Femur (tissue), 1 donor: ENCODE measurements at regions not wholly inside any gene's neighbourhood (a gene's known extent, or its start where the extent isn't known, plus 50 kb on each side); places are given as distances from the start of the nearest gene placed in this dataset.
"Not testable (repeated sequence)": the region's sequence is repeated elsewhere in the genome, so short reads cannot be mapped to it uniquely, and the experiment has no call there.

Experiments used
- DNase-seq: peaks from one replicate; pipeline ENCODE4 v3.0.0-alpha.2; 2017

DNA sequence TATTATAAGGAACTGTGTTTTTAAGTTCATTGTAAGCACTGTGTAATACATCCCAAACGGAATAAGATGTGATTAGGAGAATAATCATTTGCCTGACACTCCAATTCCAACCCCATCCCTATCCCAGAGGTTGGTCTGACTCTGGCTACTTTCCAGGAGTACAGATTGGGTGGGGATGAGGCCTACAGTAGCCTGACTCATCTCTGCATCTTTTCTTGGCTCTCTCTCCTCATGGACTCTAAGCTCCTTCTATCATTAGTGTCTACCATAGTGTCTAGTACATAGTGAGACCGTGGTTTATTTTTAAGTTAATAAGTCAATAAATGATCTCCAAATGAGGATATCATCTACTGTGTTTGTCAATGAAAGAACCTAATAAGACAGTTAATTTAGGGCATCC is 92.2 kb upstream of the CNKSR3 start:
- DNase-seq: no peak

DNA sequence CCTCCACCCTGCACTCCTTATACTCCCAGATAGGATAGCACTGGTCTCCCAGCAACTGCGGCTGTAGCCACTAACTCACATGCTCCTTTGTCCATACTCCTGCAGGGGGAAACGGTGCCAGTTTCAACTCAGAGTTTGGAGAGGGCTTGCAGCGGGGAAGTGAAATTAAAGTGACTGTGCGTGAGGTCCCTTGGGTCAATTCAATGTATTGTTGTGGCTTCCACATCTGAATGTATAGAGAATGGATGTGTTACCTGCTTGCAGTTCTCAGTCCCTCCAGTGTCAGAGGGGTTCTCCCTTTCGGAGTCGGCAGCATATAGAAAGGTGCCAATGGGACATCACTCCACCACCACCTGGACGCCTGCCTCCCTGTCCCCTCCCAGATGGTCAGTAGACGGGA is 93.6 kb upstream of the CNKSR3 start:
- no peak for DNase-seq

DNA sequence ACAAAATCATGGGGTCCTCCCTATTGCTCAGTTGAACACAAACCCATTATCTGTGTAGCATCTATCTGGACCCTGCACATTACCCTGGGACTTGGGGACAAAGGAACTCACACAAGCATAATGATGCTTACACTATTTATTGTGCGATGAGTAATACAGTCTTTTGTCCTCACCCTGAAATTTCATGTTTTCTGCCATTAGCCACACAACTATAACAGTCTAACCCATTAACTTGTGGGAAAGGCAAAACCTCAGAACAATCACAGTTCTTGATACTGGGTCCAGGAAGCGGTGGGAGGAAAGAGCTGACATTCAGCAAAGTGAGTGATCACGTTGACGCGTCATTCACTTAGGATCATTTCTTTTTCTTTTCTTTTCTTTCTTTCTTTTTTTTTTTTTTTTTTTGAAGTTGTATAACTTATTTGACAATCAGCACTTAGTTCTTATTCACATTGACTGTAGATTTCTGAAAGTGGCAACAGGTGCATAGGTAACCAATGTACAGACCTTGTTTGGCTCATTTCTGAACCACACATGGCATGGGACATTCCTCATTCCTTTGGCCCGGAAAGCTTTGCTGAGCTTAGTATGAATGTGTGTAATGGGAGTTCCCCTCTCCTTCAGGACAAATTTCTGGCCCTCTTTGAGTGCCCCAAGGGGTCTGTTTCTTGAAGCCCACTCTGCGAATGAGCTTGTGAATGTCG is 94.8 kb upstream of the CNKSR3 start:
- no peak for DNase-seq

DNA sequence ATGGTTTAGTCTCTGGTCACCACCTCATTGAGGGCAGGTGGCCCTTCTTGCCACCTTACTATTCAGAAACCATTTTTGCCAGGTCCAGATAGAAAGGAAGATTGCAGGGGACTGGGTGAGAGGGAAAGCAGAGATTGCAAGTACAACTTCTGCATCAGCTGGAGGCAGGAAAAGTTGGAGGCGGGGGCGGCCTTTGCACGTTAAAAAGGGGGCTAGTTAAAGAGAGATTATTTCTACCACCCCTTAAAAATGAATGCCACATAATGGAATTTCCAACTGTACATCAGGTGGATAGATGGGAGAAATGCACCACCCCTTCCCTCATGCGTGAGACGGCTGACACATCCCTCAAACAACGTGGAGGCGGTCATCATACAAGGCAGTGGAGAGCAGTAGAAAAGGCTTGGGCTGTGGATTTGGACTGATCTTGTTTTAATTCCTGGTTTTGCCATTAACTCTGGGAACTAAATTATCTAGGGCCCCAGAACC is 95.4 kb upstream of the CNKSR3 start:
- no peak for DNase-seq

DNA sequence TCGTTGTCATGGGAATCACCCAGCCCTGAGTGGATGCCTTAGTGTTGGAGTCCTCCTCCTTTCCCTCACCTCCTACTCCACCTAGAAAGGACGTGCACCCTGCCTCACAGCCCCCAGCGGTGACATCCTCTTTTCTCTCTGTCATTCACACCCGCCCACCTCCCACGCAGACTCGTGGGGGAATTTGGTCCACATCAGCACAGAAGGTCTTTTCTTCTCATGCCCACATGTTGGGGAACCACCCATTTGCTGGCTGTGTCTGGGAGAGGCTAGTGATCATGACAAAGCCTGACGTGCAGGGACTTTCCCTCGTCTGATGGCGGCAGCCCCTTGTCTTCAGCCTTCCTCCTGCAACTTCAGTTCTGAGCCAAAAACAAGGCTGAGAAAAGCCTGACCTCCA is 96.0 kb upstream of the CNKSR3 start:
- DNase-seq: no peak

DNA sequence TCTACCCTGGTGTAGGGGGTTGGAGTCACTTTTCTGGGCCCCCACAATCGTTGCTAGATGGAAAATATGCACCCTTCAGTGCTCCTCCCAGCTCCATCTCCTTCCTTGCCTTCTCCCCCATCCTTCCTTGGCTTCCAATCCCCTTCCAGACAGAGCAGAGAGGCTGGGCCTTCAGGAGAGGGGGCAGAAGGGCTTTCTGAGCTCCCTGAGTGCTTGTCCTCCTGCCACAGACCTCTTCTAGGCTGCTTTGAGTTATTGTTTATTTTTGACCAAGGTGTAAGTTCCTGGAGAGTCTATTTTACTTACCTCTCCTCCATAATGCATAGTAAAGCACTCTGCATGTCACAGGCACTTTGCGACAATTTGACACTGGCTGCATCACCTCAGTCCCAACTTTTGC is 96.4 kb upstream of the CNKSR3 start:
- no peak for DNase-seq

DNA sequence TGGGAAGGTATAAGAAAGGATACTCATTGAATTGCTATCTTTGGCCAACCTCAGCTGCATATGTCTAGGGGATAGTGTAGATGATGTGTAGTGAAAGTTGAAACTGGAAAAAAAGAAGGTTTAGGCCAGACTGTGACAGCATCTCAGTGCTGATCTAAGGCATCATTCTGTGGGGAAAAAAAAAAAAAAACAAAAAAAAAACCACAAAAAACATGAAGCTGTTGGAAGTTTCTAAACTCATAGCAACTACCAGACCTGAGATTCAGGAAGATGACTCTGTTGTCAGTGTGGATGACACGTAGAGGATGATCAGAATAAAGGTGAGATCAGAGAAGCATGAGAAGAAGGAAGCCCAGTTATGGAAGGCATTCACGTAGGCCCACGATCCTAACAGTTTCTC is 100.8 kb upstream of the CNKSR3 start:
- DNase-seq: no peak

DNA sequence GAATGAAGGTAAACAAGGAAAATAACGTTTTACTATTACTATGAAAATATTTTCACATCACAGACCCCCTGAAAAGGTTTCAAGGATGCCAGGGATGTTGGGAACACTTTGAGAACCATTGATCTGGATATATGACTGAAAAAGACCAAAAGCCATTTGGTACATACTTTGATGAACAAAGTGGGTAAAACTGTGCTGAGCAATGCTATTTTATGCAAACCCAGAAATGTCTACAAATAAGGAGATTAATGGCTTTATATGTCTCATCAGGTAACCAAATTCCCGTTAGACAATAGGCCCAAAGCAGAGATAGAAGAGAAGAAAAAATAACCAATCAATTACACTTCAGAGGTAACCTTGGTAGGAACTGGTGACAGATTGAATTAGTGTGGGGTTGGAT is 101.4 kb upstream of the CNKSR3 start:
- no peak for DNase-seq

DNA sequence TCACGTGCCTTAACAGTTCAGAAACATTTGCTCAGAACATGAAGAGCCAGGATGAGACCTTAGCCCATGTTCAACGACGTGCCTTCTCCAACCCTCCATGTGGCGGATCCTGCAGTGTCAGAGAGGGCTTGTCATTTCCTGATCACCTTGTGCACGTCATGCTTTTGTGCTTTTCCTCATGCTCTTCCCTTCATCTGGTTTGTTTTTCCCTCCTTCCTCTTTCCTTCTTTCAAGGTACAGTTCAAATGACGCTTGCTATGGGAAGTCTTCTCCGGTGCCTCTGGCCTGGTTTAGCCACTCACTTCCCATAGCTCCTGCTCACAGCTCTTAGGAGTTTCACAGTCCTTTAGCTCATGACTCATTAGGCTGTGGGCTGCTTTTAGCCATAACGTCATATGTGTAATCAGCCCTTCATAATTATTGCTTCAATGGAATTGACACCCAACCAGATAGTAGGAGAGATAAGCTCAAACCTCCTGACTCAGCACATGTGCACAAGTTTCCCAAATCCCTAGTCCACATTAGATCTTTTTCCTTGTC is 102.7 kb upstream of the CNKSR3 start:
- no peak for DNase-seq

DNA sequence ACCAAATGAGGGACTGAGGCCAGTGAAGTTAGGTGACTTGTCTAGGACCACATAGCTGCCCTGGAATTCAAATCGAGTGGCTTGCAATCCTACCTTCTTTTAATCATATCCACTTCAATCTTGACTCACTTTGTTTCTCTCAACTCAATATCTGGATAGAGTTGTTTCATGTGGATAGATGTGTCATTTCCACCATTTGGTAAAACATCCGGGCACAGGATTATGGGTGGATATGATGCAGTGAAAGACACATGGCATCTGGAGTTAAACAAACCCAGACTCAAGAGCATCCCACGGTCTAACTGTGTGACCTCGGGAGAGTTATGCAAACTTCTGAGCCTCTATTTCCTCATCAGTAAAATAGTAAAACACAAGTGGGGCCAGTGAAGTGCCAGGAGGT is 103.6 kb upstream of the CNKSR3 start:
- DNase-seq: no peak

DNA sequence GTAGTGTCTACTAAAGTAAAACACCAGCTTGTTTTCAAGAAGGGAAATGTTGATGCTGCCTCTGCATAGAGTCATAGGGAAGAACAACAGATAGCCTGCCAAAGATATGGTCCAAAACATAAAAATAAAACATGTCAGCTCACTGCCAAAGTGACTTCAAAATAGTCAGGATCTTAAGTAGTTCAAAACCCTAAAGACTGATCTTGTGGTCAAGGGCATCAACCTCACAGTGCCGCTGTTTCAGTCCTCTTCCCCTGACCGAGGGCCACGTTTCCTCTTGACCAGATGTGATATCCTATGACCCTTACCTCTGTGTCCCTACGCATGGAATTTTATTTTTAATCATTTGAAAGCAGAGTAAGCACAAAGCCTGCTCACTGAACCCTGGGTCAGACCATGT is 104.2 kb upstream of the CNKSR3 start:
- no peak for DNase-seq

DNA sequence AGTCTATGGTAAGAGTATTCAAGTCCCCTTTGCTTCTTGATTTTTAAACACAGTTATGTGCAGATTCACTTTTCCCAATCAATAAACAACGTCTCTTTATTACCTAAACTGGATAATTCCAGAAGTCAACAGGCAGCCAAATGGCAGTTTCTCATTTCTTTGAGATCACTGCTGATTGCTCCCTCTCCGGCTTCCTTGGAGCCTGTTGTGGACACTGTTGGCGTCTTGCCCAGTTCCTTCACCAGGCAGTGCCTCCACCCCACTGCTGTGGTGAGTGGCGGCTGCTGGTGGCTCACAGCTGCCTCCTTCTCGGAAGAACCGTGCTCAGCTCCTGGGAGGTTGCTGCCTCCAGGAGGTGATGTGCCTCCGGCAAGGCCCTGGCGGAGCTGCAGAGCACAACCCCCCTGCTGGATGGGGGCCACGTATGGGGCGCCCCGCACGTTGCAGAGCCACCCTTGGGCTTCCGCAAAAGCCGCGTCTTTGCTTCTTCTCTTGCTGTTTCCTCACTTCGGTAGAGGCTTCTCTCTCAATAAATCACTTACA is 105.1 kb upstream of the CNKSR3 start:
- peak; percentile 81 for DNase-seq

DNA sequence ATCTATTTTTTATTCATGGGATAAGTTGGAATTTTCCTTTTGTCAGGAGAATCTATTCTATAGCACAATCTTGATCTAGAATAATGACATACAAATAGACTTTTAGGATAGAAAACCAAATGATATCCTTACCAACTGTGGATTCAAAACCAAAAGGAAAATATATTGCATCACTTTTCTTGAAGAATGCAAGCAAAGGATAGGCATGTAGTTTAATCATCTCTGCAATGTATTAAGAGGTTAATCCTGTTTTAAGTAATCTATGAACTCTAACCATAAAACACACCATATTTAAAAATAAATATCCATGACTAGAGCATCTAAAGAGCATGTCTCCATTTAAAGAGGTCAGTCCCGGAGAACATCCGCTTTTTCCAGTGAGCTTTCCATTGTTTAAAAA is 106.7 kb upstream of the CNKSR3 start:
- no peak for DNase-seq

DNA sequence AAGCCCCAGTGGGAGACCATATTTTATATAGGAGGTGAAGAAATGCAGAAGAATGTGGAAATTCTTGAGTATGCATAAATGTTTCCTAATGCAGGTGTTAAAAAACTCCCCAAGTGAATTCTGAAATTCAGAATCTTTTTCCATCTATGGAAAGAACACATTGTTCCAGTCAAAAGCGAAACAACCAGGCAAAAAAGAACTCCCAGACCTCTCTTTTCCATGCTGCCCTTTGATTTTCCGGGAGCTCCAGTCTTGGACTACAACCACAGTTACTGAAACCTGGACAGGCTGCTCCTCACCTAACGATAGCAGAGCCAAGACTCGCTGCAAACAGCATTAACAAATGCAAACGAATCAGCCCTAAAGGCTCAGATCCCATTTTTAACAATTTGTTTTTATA is 108.7 kb upstream of the CNKSR3 start:
- peak; percentile 62 for DNase-seq

DNA sequence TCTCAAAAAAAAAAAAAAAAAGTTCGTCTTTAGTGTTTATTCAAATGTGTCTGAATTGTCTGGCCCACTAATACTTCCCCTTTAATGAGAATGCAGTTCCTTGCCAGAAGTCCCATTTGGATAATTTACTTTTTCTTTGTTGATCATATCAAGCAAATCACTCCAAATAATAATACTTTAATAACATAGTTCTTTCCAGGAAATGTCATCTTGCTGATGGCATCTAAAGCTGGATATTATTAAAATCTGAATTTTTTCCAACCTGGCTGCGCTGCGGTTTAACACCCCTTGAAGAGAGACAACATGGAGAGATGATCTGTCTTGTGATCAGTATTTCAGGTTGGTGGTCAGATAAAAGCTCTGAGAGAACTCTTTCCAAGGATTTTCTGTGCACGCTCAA is 111.2 kb upstream of the CNKSR3 start:
- DNase-seq: no peak

DNA sequence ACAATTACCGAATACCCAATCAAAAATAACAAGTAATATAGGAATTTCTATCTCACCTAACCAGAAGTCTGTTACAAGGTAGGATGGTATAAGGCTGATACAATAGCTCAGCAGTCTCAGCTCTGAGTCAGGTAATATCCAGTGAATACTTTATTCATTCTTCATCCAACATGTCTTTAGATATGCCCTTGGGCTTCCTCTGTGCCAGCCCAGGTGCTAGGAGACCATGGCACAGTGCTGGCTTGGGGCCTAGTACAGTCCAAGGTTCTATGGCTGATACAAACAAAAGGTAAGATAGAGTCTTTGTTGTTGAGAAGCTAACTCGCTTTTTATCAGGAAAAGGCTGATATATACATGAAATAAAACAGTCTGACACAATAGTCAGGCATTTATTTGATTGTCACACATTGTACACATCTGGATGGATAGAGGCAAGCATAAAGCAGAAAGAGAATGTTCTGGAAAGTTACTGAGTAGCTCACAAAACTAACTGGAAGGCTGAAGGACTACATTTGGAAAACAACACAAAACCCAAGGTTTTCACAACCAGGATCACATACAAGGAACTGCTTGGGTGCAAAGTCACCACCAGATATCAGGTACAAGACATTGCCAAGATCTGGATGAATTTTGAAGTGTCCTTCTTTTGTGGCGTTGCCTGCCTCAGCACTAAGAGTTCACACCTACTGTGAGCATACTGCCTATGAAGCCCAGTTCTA is 110.4 kb upstream of the SCAF8 start:
- no peak for DNase-seq

DNA sequence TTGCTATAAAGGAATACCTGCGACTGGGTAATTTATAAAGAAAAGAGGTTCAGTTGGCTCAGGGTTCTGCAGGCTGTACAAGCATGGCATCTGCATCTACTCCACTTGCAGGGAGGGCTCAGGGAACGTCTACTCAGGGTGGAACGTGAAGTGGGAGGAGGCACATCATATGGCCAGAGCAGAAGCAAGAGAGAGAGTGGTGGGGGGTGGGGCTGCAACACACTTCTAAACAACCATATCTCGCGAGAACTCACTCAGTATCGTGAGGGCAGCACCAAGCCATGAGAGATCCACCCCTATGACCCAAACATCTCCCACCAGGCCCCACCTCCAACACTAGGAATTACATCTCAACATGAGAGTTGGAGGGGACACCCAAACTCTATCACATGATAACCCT is 109.8 kb upstream of the SCAF8 start:
- DNase-seq: no peak

DNA sequence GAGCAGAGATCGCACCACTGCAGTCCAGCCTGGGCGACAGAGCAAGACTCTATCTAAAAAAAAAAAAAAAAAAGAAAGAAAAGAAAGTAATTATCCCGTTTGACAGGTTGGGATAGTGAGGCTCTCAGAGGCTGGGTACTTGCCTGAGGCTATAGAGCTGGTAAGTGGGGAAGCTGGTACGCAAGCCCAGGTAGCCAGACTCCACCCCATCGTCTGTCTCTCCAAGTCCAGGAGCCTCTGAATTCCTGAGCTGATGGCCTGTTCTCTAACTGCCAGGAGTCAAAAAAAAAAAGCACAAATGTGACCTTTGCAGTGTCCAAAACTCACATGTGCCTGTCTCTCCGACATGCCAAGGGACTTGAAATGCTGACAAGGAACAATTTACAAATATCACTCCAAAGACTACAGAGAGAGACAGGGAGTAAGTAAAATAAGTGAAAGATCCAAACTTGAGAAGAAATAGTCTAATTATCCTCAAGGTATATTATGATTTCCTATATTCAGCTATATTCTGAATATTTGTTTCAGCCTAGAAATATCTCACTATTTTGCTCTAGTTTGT is 109.1 kb upstream of the SCAF8 start:
- DNase-seq: no peak

DNA sequence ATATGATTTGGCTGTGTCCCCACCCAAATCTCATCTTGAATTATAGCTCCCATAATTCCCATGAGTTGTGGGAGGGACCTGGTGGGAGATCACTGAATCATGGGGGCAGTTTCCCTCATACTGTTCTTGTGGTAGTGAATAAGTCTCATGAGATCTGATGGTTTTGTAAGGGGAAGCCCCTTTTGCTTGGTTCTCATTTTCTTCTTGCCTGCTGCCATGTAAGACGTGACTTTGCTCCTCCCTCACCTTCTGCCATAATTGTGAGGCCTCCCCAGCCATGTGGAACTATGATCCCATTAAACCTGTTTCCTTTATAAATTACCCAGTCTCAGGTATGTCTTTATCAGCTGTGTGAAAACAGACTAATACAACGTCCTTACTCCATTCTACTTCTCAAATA is 108.5 kb upstream of the SCAF8 start:
- DNase-seq: not testable (repeated sequence)

DNA sequence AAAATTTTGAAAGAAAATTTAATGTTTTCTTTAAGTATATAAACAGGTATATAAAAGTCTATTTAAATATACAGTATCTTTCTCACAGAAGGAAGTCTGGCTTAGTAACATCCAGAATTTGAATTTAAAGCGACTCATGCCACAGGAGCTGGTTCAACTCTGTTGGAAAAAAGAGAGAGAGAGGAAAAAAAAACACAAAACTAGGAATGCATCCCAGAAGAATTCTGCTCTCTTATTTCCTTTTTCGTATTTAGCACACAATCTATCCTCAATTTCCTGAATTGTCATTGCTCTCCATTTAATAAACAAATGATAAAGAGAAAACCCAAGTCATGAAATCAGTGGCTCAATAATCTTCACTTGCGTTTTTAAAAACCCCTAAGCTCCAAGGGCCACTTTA is 107.5 kb upstream of the SCAF8 start:
- DNase-seq: no peak

DNA sequence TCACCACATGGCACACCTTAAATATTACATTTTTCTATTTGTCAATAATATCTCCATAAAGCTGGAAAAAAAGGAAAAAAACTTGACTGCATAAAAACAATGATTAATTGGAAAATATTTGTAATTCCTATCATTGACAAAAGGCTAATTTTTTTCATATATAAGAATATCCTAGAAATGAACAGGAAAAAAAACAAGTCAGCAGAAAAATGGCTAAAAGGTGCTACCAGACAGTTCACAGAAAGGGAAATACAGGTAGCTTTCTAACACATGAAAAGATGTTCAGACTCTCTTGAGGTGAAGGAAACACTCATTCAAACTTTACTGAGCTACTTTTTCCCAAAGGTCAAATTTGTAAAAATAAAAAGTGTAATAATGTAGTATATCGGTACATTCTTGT is 104.1 kb upstream of the SCAF8 start:
- no peak for DNase-seq

DNA sequence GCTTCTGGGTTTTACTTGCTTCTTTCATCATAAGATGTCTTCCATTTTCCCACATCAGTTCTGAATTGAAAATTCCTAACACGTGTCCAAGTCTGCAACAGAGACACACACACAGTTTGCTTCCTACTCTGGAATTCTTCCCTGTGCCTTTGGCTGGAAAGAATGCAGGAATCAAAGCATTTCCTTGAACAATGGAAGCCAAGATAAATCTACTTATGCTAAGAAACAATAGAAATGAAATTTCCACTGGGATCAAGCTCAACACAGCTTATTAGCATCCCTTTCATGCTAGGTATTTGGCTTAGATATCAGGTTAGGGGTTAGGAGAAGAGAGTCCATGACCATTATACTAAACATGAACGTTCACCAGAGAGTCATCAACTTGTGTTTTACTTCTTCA is 101.1 kb upstream of the SCAF8 start:
- peak; percentile 48 for DNase-seq

DNA sequence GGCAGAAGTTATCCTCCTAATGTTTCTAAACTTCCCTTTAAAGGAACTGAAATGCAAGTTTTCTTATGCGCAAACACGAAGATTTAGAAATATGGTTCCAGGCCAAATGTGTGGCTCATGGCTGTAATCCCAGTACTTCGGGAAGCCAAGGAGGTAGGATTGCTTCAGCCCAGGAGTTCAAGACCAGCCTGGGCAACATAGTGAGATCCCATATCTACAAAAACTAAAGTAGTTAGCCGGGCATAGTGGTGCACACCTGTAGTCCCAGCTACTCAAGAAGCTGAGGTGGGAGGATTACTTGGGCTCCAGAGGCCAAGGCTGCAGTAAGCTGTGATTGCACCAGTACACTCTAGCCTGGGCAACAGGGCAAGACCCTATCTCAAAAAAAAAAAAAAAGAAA is 95.8 kb upstream of the SCAF8 start:
- no peak for DNase-seq

DNA sequence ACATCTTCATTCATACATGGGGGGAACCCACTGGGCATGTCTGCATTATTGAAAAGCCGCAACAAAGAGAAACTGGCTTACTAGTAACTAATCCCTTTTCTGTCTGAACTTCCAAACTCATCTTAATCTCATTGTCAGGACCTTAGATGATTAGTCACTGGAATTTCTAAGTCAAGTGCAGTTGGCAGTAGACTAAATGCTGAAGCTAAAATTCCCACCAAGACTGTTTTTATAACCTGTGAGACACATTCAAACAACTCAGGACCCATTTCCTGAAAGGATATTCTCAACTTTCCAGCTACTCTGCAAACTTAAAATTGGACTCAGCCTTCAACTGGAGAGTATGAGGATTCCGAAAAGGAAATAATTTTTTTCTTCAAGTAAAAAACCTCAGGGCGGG is 94.8 kb upstream of the SCAF8 start:
- no peak for DNase-seq
